AG04449 (cell line): ENCODE measurements at regions not wholly inside any gene's neighbourhood (a gene's known extent, or its start where the extent isn't known, plus 50 kb on each side); places are given as distances from the start of the nearest gene placed in this dataset.

Experiments used
- CTCF ChIA-PET: fragments of 350-600 bp; formaldehyde crosslinking; extraction: SDS; loops from one replicate; lab custom pipeline; 2021; ENCODE audit warnings: antibody characterized with exemption; lab: Yijun Ruan, JAX
- POLR2A ChIA-PET: fragments of 400-600, 350-600 bp; formaldehyde crosslinking; extraction: SDS; loops from one replicate; lab custom pipeline; 2020; ENCODE audit warnings: antibody characterized with exemption, inconsistent platforms; lab: Yijun Ruan, JAX
- DNase-seq: peaks from one replicate; pipeline ENCODE4 v3.0.0-alpha.2; 2010; ENCODE audit warnings: low read depth, low spot score
- H3K4me3 ChIP-seq: 2 replicates; pipeline ENCODE4 v1.5.1; 2011; ENCODE audit warnings: low read depth, mild to moderate bottlenecking, control low read depth, low read length
- CTCF ChIP-seq: IDR thresholded peaks from one replicate; pipeline ENCODE4 v1.5.1; 2011; ENCODE audit warnings: mild to moderate bottlenecking, moderate library complexity, low read length, control low read depth, inconsistent platforms; ENCODE audit not compliant: insufficient read depth; ENCODE audit errors: missing control alignments

- DNase-seq, result no peak
- H3K4me3 ChIP-seq, result no peak overlapping the region
- TF ChIP-seq CTCF, result no peak
- POLR2A ChIA-PET, result interaction anchor here (0.7 kb wide), 1 partner anchor 113 kb away, joined by 3 read pairs; no protein-coding TSS in a partner anchor
- CTCF ChIA-PET, result interaction anchor here (0.6 to 1.2 kb wide), 2 partner anchors 13 to 601 kb away, joined by 3 to 4 read pairs; no protein-coding TSS in a partner anchor
Observed at GRCh38 chr1:78715181-78715661, 65.6 kb downstream of the IFI44 start.

GRCh38 chr1:78716186-78716585 is 66.6 kb downstream of the IFI44 start:
- ChIA-PET CTCF (interaction anchor here (1.2 kb wide), 1 partner anchor 10 kb away, joined by 5 read pairs; no protein-coding TSS in a partner anchor), POLR2A (interaction anchor here (0.7 kb wide), 1 partner anchor 112 kb away, joined by 3 read pairs; no protein-coding TSS in a partner anchor)
- no peak overlapping the region for H3K4me3 ChIP-seq
- peak; percentile 55 for DNase-seq
- TF ChIP-seq CTCF, result no peak

- no peak for TF ChIP-seq CTCF
- no peak for DNase-seq
- no peak overlapping the region for H3K4me3 ChIP-seq
- CTCF ChIA-PET, result no interaction called here
- POLR2A ChIA-PET, result no interaction called here
Observed at GRCh38 chr1:78718566-78718965, 68.9 kb downstream of the IFI44 start.

GRCh38 chr1:78721136-78721535 is 71.5 kb downstream of the IFI44 start:
- DNase-seq, result no peak
- no peak for TF ChIP-seq CTCF
- H3K4me3 ChIP-seq, result no peak overlapping the region
- ChIA-PET POLR2A (no interaction called here), CTCF (interaction anchor here (1.6 kb wide), 1 partner anchor 11 kb away, joined by 3 read pairs; no protein-coding TSS in a partner anchor)

GRCh38 chr1:78722105-78722504 is 72.5 kb downstream of the IFI44 start:
- TF ChIP-seq CTCF, result no peak
- ChIA-PET POLR2A (no interaction called here), CTCF (interaction anchor here (1.3 to 1.6 kb wide), 2 partner anchors 12 to 46 kb away, joined by 3 to 5 read pairs; no protein-coding TSS in a partner anchor)
- no peak for DNase-seq
- H3K4me3 ChIP-seq, result no peak overlapping the region

- H3K4me3 ChIP-seq, result no peak overlapping the region
- ChIA-PET CTCF (interaction anchor here (1.3 to 1.6 kb wide), 2 partner anchors 12 to 47 kb away, joined by 3 to 5 read pairs; no protein-coding TSS in a partner anchor), POLR2A (no interaction called here)
- no peak for DNase-seq
- TF ChIP-seq CTCF, result no peak
Observed at GRCh38 chr1:78722521-78722920, 72.9 kb downstream of the IFI44 start.
